ENCODE measurements at regions not wholly inside any gene's neighbourhood (a gene's known extent, or its start where the extent isn't known, plus 50 kb on each side); places are given as distances from the start of the nearest gene placed in this dataset.

DNA sequence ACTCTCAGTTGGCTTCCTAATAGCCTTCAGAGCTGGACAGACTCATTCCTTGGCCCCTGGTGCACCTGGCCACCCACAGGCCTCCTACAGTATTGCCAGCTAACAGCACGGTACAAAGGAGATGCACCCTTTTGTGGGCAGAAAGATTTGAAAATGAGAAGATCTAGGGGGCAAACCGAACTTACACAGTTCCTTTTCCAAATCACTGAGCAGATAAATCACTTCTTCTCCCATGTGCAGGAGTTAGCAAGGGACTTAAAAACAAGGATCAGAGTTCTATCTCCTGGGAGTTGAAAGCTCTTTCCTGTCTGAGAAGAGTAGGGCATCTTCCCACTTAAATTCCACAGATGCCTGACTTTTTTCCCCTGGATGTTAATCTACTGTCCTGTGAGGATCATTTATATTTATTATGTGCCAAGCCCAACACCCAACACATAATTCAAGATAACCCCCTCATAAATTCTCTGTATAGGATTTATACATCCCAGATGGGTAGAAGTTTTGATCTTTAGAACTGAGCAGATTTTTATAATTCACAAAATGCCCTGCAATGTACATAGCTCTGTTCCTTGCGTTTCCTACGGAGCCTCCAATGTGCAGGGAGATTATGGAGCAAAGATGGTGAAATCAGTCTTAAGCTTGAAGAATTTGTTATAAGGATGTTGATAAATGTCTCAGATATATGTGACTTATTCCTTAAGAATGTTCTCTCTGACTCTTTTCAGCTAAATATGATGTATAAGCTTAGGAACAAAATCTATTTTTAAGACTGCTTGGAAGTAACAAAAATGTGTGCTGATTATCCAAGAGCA lies 207.2 kb upstream of the DAPK1 start:
- TF ChIP-seq JUN (IDR thresholded peaks at IDR 0.05; ENCODE audit: borderline replicate concordance, insufficient read depth, insufficient read length, low read depth) (no peak), POLR2A (IDR thresholded peaks at IDR 0.05; ENCODE audit: low read depth, low read length) (no peak), POLR2AphosphoS5 (IDR thresholded peaks at IDR 0.05; ENCODE audit: insufficient read depth, low read depth, low read length) (no peak), GATA2 (IDR thresholded peaks at IDR 0.05; ENCODE audit: insufficient read depth, insufficient read length, low read depth, low read length) (no peak), EZH2 (IDR thresholded peaks at IDR 0.05; ENCODE audit: borderline replicate concordance, low read depth, low read length, severe bottlenecking) (no peak), FOS (IDR thresholded peaks at IDR 0.05; ENCODE audit: borderline replicate concordance, insufficient read depth, low read length) (no peak)
- TF ChIP-seq, protein P1, sequence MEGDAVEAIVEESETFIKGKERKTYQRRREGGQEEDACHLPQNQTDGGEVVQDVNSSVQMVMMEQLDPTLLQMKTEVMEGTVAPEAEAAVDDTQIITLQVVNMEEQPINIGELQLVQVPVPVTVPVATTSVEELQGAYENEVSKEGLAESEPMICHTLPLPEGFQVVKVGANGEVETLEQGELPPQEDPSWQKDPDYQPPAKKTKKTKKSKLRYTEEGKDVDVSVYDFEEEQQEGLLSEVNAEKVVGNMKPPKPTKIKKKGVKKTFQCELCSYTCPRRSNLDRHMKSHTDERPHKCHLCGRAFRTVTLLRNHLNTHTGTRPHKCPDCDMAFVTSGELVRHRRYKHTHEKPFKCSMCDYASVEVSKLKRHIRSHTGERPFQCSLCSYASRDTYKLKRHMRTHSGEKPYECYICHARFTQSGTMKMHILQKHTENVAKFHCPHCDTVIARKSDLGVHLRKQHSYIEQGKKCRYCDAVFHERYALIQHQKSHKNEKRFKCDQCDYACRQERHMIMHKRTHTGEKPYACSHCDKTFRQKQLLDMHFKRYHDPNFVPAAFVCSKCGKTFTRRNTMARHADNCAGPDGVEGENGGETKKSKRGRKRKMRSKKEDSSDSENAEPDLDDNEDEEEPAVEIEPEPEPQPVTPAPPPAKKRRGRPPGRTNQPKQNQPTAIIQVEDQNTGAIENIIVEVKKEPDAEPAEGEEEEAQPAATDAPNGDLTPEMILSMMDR (IDR thresholded peaks at IDR 0.05; ENCODE audit: extremely low read depth in 1 of 2, insufficient read depth in 1 of 2, low read depth in 1 of 2, low read length in 2 of 2) = peak in 1 of 2 donors; percentile 14
- TF ChIP-seq, protein P2, sequence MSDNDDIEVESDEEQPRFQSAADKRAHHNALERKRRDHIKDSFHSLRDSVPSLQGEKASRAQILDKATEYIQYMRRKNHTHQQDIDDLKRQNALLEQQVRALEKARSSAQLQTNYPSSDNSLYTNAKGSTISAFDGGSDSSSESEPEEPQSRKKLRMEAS (IDR thresholded peaks at IDR 0.05; ENCODE audit: insufficient read depth, insufficient read length) = no peak

Data from endothelial cell of umbilical vein (primary cell).